NCI-H774 (cell line): ENCODE measurements at regions not wholly inside any gene's neighbourhood (a gene's known extent, or its start where the extent isn't known, plus 50 kb on each side); places are given as distances from the start of the nearest gene placed in this dataset.

Experiments used
- DNase-seq: peaks from one replicate; lab custom pipeline; 2025; lab: John Stamatoyannopoulos, UW

DNA sequence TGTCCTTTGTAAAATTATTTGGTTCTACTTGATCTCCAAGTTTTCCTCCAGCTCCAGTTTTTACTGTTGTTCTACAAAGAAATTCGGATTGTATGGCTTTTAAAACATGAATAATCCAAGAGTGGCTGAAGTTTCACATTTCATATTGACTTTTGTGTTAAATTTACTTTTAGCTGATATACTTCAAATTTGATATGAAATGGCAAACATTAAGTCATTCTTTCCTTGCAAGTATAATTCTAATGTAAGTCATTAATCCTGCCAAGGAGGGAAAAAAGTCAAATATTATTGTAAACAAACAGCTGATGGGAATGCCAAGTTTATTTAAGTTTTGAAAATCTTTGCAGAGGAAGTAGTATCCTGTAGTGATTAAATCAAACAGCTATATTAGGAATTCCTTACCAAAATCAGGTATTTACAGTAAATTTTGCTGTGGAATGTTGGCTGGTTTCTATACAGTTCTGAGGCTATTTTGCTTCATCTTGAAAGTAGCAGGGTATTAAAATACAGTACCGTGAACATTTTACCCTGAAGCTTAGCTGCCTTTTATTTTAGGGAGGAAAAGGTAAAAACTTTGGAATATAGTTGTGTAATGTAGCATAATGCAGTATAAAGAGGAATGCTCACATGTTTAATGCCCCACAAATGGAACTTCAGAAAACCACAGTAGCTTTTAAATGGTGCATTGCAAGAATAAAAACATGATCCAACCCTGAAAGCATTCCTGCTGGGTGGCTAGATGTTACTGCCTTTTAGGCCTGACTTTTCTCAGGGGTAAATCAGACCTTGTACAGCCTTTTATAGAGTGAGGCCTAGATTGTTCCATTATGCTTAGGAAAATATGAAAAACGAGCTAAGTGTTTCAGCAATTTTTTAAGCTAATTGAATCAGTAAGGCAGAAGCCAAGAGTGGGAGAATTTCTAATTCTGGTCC, 62.7 kb upstream of the NT5C1B start:
- no peak for DNase-seq

DNA sequence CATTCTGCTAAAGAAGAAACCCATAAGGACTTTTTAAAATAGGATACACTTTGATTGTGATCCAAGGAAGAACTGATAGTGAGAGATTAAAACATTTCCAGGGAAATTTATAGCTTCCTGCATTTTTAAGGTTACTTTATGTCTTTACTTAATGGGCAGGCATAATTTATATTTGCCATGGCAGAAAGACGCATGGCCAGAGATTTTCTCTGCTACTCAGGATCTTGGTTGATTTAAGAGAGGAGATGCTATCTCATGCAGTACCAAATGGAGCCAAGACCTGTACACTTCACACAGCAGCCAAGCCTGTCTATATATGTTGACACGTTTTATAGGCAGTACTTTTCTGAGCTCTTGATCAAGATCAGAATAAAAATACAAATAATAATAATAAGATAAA, 60.9 kb upstream of the NT5C1B start:
- DNase-seq, result no peak

DNA sequence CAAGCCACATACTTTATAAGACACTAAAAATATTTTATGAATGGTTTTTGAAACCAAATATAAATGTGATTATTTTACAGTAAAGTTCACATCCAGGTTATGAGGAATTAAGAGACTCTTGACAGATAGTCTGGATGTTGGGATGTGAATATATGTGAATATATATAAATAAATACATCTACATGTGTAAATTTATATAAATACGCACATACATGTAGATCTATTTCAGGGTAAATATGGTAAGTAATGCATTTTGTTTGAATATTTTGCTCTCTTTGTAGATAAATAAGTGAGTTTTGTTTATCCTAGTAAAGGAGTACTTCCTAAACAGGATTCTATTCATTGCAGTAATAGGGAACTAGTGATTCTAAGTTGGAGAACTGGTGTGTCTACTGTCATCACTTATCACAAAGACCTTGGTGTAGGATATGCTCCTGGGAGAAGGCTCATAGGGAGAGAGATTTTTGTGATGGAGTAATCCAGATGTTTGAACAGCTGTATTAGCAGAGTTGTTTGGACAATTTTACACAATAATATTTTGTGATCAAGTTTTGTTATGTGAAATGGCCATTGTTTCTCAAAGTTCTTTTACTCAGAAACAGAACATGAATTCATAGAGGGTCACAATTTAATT, 60.2 kb upstream of the NT5C1B start:
- DNase-seq, result no peak

DNA sequence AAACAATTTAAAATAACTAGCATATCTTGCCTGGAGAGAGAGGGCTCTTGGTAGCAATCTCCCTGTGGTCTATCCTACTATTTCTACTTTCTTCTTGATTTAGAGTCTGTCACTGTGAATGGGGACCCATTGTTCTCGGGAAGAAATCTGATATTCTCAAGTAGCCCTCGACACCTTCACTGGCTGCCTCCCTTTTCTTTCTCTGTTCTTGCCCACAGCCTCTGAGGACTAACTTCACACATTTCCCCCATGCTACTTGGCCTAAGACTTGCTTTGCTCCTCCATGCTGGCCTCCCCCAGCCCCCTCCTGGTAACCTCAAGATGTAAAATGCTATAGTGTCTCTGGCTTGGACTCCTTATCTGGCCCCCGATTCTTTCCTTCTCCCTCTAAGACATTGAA, 58.8 kb upstream of the NT5C1B start:
- no peak for DNase-seq

DNA sequence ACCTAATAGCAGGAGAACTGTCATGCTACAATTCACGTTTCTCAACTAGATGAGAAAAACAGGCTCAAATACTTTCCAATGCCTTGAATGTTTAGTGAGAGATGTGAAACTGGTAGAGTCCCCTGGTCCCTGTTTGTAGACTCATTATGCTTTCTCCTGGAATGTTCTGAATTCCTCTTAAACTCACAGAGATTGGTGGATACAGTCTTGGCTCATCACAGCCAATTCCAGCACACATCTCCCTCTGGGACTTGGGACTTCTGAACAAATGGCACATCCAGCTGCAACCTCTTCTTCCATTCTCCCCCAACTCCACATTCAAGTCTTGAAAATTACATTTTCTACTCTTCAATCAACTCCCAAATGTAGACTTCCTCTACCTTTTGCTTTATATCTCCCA, 58.4 kb upstream of the NT5C1B start:
- no peak for DNase-seq

DNA sequence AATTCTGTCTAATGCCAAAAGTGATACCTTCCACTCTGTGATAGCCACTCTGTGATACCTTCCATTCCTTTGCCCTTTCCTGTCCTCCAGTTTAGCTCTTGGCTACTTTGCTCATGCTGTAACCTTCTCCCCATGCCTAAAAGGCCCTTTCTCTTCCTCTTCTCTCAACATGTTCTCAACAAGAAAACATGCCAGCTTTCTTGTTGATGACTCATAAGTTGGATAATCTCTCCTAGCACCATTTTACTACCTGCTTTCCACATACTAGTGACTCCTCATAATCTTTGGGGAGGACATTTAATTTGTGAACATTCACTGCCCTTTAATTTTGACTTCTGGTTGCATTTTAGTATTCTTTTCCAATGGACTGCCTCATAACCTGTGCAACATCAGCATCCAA, 55.9 kb upstream of the NT5C1B start:
- no peak for DNase-seq

DNA sequence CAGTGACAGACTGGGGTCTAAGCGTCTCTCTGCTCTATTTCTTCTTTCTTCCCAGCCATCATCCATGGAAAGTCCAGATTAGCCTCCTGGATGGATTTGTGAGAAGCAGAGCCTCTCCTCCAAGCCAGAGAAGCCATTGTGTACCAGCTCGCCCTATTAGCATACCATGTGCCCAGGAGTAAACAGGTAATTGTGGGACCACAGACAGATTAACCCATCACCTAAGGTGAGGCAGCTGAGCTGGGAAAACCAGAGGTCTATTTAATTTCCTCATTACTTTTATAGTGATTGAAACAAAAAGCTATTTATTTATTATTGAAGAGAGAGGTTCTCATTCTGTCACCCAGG, 54.7 kb upstream of the NT5C1B start:
- DNase-seq, result no peak

DNA sequence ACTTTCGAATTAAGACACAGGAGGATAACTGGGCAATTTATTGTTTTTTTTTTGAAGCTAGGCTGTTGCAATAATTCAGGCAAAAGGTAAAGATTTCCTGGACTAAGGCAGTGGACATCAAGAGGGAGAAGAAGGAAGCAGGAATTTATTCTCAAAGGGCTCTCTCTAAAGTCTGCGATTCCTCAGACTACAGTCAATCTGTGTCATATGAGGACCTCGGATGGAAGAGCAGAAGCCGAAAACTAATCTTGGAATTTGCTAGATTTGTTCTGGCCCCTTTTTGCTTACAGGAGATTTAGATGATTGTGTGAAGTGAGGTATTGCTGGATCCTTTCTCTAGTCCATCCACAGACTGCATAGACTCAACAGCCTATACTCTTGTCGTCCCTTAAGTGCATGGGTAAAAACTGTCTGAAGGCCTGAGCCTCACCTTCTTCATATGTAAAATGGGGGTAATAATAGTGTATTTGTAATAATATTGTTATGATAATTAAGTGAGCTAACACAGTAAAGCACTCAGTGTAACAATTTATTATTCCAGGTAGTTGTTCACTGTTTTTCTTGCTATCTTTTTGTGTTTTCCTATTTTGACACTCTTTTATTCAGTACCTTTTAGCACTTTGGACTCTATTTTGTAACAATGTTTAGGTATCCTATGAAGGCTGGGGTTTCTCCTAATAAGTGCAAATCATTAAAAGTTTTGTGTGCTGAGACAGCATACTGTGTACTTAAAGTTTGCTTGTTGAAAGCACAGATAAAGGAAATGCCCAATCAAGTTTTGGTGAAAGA, 54.2 kb upstream of the NT5C1B start:
- no peak for DNase-seq

DNA sequence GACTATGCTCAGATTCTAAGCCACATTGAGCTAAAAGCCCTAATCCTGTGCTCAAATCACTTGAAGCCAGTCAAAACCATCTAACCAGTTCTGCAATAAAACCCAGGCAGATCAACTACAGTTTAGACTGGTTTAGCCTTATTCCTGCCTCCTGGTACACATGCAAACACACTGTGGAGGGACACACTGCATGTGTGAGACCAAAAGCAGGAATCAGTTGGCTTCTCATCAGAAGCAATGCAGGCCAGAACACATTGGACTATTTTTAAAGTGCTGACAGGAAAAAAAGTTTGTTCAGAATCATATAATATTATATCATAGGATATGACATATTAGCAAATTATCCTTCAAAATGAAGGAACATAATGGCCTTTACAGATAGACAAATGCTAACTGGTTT, 52.5 kb upstream of the NT5C1B start:
- DNase-seq, result no peak

DNA sequence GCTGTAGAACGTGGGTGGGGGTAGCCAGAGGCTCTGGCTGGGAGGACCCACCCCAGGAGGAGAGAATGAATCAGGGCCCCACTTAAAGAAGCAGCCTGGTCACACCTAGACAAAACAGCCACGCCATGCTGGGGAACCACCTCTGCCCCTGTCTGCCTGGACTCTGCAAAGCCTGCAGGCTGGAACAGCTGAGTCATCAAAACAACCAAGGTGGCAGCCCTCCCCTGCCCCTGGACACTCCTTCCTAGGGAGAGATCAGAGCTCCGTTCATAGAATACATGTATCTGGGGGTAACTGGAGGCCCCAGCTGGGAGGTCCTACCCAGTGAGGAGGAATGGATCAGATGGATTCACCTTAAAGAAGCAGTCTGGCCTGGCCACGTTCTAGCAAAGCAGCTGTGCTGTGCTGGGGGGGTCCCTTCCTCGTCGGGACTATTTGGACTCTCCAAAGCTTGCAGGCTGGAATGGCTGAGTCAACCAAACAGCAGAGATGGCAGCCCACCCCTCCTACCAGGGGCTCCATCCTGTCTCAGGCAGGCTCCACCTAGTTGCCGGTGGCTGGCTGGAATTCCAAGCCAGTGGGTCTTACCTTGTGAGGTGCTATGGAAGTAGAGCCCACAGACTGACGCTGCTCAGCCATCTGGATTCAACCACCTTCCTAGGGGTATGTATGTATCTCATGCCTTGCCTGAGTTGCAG, 50.5 kb upstream of the NT5C1B start:
- DNase-seq, result no peak
